GM13976 (cell line): ENCODE measurements at regions not wholly inside any gene's neighbourhood (a gene's known extent, or its start where the extent isn't known, plus 50 kb on each side); places are given as distances from the start of the nearest gene placed in this dataset.

Experiments used
- DNase-seq: peaks from one replicate; pipeline ENCODE4 v3.0.0; 2012; ENCODE audit warnings: low spot score
- CTCF ChIP-seq: IDR thresholded peaks from 2 replicates; pipeline ENCODE4 v1.5.1; 2012; ENCODE audit warnings: borderline replicate concordance, mild to moderate bottlenecking; ENCODE audit not compliant: insufficient read depth; ENCODE audit errors: extremely low read depth, missing control alignments, control extremely low read depth
- in situ Hi-C: fragments of 300-500 bp; cut with MboI; formaldehyde crosslinking; loops from one replicate; pipeline ENCODE4 v1.12.0; 2022; ENCODE audit warnings: low sequenced_read_pairs, mixed read lengths, inconsistent platforms; ENCODE audit not compliant: unreplicated experiment

GRCh38 chr17:63191610-63192009 is 225.6 kb downstream of the TANC2 start:
- TF ChIP-seq CTCF, result no peak
- in situ Hi-C loops, result no loop called here
- no peak for DNase-seq

- in situ Hi-C loops, result no loop called here
- no peak for DNase-seq
- no peak for TF ChIP-seq CTCF
These were observed 227.8 kb downstream of the TANC2 start for GRCh38 chr17:63193827-63194226.

GRCh38 chr17:63196772-63197335 is 230.8 kb downstream of the TANC2 start:
- in situ Hi-C loops, result no loop called here
- no peak for TF ChIP-seq CTCF
- no peak for DNase-seq

- in situ Hi-C loops, result no loop called here
- DNase-seq, result no peak
These were observed 237.6 kb downstream of the TANC2 start for GRCh38 chr17:63203652-63204051.

GRCh38 chr17:63221939-63222338 is 224.2 kb downstream of the CYB561 start:
- DNase-seq, result no peak
- TF ChIP-seq CTCF, result no peak
- in situ Hi-C loops, result no loop called here

More at GRCh38 chr17:63203652-63204051, 237.6 kb downstream of the TANC2 start:
- TF ChIP-seq CTCF, result no peak

GRCh38 chr17:63222655-63223054 is 223.5 kb downstream of the CYB561 start:
- DNase-seq, result no peak
- in situ Hi-C loops, result no loop called here
- no peak for TF ChIP-seq CTCF
